Body of pancreas (tissue), 4 donors: ENCODE measurements at regions not wholly inside any gene's neighbourhood (a gene's known extent, or its start where the extent isn't known, plus 50 kb on each side); places are given as distances from the start of the nearest gene placed in this dataset.

Experiments
- ATAC-seq: fragments of 150-250 bp; one replicate; pipeline ENCODE4 v1.9.1; 2016
- DNase-seq, 4 donors: peaks; one replicate each; pipeline ENCODE4 v3.0.0-alpha.2; 2019
- H3K27ac ChIP-seq, 4 donors: fragments of 200-600 bp; sonication (generic); 1 replicate in 3 of 4; 2 replicates in 1 of 4; pipeline versions ENCODE4 v1.5.1 to v1.6.1; 2016 to 2019; ENCODE audit warnings: mild to moderate bottlenecking in 1 of 4, mixed read lengths in 1 of 4, moderate library complexity in 1 of 4
- H3K27me3 ChIP-seq, 2 donors: fragments of 200-600 bp; sonication (generic); one replicate each; pipeline ENCODE4 v1.6.0; 2016; ENCODE audit warnings: mild to moderate bottlenecking in 1 of 2
- H3K36me3 ChIP-seq, 2 donors: fragments of 200-600 bp; sonication (generic); replicated peaks in 1 of 2; 2 replicates each; pipeline ENCODE4 v1.5.1; 2016; ENCODE audit warnings: low read depth in 2 of 2; ENCODE audit not compliant: insufficient read depth in 1 of 2
- H3K4me1 ChIP-seq: fragments of 200-600 bp; sonication (generic); one replicate; pipeline ENCODE4 v1.6.0; 2016
- H3K4me3 ChIP-seq, 2 donors: fragments of 200-600 bp; sonication (generic); 1 replicate in 1 of 2; 2 replicates in 1 of 2; pipeline ENCODE4 v1.5.1; 2016 to 2019
- H3K9me3 ChIP-seq, 3 donors: fragments of 200-600 bp; sonication (generic); 1 replicate in 2 of 3; 2 replicates in 1 of 3; pipeline ENCODE4 v1.5.1; 2016
- POLR2A ChIP-seq, 3 donors: fragments of 450-650 bp; IDR thresholded peaks; one replicate each; pipeline ENCODE4 v1.6.1; 2016; ENCODE audit warnings: antibody characterized with exemption in 3 of 3, mild to moderate bottlenecking in 2 of 3
- WGBS, 2 donors: methylation state at CpG; one replicate each; pipeline ENCODE4 v1.1.5; 2017; 5-methylcytosine and 5-hydroxymethylcytosine counted together
- intact Hi-C: fragments of 100-400 bp; cut with DNase I; formaldehyde crosslinking; loops from one replicate; pipeline ENCODE4 v1.15.1; 2023
- TF ChIP-seq, protein P1 (sequence below), 7 experiments: fragments of 450-650 bp in 4 of 7; fragments of 200-600 bp in 3 of 7; sonication (generic) in 3 of 7; IDR thresholded peaks; one replicate each; pipeline ENCODE4 v1.5.1; 2016 to 2019; ENCODE audit warnings: antibody characterized with exemption in 7 of 7

DNA sequence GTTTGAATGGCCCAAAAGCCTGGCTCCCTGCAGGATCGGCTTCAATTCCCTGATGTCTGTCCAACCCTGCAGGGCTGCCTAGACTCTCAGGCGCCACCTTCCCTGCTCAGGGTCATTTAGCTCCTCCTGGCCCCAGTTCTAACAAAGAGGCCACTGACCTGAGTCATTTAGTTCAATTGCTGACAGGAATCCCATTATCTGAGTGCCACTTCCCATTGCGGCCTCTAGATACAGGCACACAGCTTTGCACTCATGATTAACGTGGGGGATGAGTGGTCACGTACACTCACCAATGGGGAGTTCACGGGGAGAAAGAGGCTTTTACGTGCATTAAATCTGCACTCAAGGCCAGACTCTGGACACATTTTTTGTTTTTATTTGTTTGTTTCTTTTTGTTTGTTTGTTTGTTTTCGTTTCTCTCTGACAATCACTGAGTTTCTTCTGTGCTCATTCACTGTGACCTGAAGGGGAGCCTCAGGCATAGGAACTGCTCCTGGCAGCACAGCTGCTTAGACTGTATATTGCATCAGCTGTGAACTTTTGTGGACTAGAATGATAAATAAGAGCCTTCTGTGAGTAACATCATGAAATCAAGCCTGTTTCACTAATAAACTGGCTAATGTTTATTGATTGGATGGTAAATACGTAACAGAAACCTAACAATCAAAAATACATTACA, 118.9 kb upstream of the CTNNA2 start:
- 25 to 35% methylated on average over 9 of the region's 9 CpGs for WGBS, 2 donors
- H3K27ac ChIP-seq: no peak overlapping the region
- TF ChIP-seq, protein P1, sequence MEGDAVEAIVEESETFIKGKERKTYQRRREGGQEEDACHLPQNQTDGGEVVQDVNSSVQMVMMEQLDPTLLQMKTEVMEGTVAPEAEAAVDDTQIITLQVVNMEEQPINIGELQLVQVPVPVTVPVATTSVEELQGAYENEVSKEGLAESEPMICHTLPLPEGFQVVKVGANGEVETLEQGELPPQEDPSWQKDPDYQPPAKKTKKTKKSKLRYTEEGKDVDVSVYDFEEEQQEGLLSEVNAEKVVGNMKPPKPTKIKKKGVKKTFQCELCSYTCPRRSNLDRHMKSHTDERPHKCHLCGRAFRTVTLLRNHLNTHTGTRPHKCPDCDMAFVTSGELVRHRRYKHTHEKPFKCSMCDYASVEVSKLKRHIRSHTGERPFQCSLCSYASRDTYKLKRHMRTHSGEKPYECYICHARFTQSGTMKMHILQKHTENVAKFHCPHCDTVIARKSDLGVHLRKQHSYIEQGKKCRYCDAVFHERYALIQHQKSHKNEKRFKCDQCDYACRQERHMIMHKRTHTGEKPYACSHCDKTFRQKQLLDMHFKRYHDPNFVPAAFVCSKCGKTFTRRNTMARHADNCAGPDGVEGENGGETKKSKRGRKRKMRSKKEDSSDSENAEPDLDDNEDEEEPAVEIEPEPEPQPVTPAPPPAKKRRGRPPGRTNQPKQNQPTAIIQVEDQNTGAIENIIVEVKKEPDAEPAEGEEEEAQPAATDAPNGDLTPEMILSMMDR (IDR thresholded peaks at IDR 0.05): no peak
- no peak for TF ChIP-seq POLR2A (IDR thresholded peaks at IDR 0.05)
- no peak for ATAC-seq
- H3K4me1 ChIP-seq: no peaks in the 10 kb centered on the region
- H3K27me3 ChIP-seq: no peaks in the 10 kb centered on the region
- no peak overlapping the region for H3K4me3 ChIP-seq
- DNase-seq: peak in 2 of 4 donors; percentile 8 to 9
- no peaks in the 10 kb centered on the region for H3K36me3 ChIP-seq
- intact Hi-C loops: no loop called here
- H3K9me3 ChIP-seq: no peaks in the 10 kb centered on the region

DNA sequence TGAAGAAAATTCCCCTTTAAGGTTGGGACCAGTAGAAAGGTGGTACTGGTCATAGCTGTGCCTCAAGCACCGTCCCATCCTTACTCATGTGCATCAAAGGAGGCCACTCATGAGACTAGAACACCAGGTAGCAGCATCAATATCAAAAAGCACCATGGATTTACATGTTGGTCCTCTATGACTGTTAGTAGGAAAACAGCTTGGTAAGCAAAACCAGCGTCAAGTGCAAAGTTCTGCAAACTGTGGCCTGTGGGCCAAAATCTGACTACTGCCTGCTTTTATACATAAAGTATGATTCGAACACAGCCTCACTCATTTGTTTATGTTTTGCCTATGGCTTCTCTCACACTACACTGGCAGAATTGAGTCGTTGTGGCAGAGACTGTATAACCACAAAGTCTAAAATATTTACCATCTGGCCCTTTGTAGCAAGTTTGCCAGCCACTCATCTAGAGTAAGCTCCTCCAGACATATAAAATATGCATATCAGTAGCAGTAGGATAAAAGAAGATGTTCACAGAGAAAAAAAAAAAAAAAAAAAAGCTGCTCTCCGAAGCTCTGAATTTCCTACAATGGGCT, 119.7 kb upstream of the CTNNA2 start:
- DNase-seq (no peak), ATAC-seq (no peak)
- Histone ChIP-seq H3K4me3 (no peak overlapping the region), H3K27me3 (no peaks in the 10 kb centered on the region), H3K4me1 (no peaks in the 10 kb centered on the region), H3K9me3 (no peaks in the 10 kb centered on the region), H3K36me3 (no peaks in the 10 kb centered on the region), H3K27ac (no peak overlapping the region)
- TF ChIP-seq, protein P1 (IDR thresholded peaks at IDR 0.05): no peak
- TF ChIP-seq POLR2A (IDR thresholded peaks at IDR 0.05): no peak
- intact Hi-C loops: no loop called here
- 53 to 63% methylated on average over 5 of the region's 5 CpGs for WGBS, 2 donors

DNA sequence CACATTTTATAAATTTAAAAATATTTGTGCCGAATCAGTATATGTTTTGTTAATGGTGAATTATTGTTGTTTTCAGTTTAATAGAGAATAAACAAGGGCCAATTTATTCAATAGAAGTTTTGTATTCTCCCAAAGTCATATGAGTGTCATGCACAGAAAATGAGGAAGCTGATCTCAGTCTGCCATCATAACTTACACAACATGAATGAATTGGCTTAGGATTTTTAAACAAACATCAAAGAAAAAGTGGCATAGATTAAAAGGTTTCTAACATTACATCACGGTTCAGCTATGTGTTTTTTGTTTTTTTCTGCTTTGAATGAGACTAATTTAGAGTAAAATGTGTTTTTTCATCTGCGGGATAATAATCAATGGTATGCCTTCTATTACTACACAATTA, 123.4 kb upstream of the CTNNA2 start:
- WGBS, 2 donors: 42 to 49% methylated on average over 3 of the region's 3 CpGs
- ATAC-seq (peak; percentile 58), DNase-seq (no peak)
- intact Hi-C loops: no loop called here
- no peaks in the 10 kb centered on the region for H3K4me1 ChIP-seq
- TF ChIP-seq, protein P1 (IDR thresholded peaks at IDR 0.05): no peak
- TF ChIP-seq POLR2A (IDR thresholded peaks at IDR 0.05): no peak
- no peaks in the 10 kb centered on the region for H3K9me3 ChIP-seq
- no peaks in the 10 kb centered on the region for H3K27me3 ChIP-seq
- H3K27ac ChIP-seq: no peak overlapping the region
- no peak overlapping the region for H3K4me3 ChIP-seq
- H3K36me3 ChIP-seq: no peaks in the 10 kb centered on the region

DNA sequence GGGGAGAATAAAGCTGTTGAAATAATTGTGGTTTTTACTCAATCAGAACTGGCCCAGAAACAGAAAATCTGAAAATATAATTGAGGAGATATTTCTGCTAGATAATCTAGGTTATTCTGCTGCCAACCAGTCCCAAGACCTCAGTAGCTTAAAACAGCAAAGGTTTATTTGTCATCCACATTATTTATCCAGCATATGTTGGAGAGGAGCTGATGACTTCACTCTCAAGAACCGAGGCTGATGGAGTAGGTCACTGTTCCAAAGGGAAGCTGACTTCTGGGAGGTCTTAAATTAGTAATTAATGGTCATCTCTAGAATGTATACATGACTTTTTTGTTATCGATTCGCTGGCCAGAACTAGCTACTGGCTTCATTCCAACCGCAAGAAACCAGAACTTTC, 124.8 kb upstream of the CTNNA2 start:
- 68 to 69% methylated on average over 4 of the region's 4 CpGs for WGBS, 2 donors
- Histone ChIP-seq H3K4me1 (no peaks in the 10 kb centered on the region), H3K4me3 (no peak overlapping the region), H3K9me3 (no peaks in the 10 kb centered on the region), H3K27me3 (no peaks in the 10 kb centered on the region), H3K36me3 (no peaks in the 10 kb centered on the region), H3K27ac (no peak overlapping the region)
- ATAC-seq: no peak
- DNase-seq: no peak
- no peak for TF ChIP-seq POLR2A (IDR thresholded peaks at IDR 0.05)
- TF ChIP-seq, protein P1 (IDR thresholded peaks at IDR 0.05): no peak
- intact Hi-C loops: no loop called here

DNA sequence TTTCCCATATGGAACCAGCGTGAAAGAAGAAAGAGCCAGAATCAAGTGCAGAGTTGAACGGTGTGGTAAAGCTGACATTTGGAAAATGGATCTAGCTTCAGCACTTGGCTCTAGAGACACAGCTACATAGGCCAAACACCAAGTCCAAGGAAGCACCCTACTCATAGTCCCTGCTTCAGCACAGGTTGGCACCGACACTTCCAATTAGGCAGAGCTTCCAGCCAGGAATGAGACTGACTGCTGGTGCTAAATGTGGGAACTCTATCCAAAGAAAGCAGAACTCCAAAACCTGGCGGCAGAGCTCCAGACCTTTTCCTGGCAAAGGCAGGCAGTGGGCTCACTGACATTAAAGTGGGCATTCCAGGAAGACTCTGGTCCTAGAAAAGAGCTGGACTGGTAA, 125.4 kb upstream of the CTNNA2 start:
- no peaks in the 10 kb centered on the region for H3K27me3 ChIP-seq
- no peaks in the 10 kb centered on the region for H3K9me3 ChIP-seq
- DNase-seq: no peak
- no peaks in the 10 kb centered on the region for H3K36me3 ChIP-seq
- intact Hi-C loops: no loop called here
- H3K4me1 ChIP-seq: no peaks in the 10 kb centered on the region
- 83 to 84% methylated on average over 4 of the region's 4 CpGs for WGBS, 2 donors
- TF ChIP-seq, protein P1 (IDR thresholded peaks at IDR 0.05): no peak
- no peak for TF ChIP-seq POLR2A (IDR thresholded peaks at IDR 0.05)
- no peak for ATAC-seq
- H3K4me3 ChIP-seq: no peak overlapping the region
- no peak overlapping the region for H3K27ac ChIP-seq
